ENCODE measurements at regions not wholly inside any gene's neighbourhood (a gene's known extent, or its start where the extent isn't known, plus 50 kb on each side); places are given as distances from the start of the nearest gene placed in this dataset.

DNA sequence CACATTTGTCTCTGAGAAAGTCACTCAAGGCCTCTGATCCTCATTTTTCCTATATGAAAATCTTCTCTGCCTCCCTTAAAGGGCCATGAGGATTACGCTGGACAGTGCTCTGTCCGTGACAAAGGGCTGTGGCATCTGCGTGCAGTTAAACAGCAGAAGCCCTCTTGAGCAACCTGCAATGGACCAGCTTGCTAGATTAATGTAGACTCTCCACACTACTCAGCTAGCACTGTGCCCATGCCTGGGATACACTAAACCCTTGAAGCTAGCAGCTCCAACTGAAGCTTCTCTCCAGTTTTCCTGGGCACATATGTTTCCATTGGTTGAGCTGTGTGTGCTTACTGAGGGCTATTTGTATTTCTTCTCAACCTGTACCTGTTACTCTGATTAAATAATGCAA is 303.8 kb downstream of the RPLP1 start:
- TF ChIP-seq, protein P1, sequence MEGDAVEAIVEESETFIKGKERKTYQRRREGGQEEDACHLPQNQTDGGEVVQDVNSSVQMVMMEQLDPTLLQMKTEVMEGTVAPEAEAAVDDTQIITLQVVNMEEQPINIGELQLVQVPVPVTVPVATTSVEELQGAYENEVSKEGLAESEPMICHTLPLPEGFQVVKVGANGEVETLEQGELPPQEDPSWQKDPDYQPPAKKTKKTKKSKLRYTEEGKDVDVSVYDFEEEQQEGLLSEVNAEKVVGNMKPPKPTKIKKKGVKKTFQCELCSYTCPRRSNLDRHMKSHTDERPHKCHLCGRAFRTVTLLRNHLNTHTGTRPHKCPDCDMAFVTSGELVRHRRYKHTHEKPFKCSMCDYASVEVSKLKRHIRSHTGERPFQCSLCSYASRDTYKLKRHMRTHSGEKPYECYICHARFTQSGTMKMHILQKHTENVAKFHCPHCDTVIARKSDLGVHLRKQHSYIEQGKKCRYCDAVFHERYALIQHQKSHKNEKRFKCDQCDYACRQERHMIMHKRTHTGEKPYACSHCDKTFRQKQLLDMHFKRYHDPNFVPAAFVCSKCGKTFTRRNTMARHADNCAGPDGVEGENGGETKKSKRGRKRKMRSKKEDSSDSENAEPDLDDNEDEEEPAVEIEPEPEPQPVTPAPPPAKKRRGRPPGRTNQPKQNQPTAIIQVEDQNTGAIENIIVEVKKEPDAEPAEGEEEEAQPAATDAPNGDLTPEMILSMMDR (conservative IDR thresholded peaks at IDR 0.05): no peak
- TF ChIP-seq EZH2 (IDR thresholded peaks at IDR 0.05; ENCODE audit: low read depth): no peak

Measured in PC-9 (cell line).